ENCODE measurements at regions not wholly inside any gene's neighbourhood (a gene's known extent, or its start where the extent isn't known, plus 50 kb on each side); places are given as distances from the start of the nearest gene placed in this dataset.

DNA sequence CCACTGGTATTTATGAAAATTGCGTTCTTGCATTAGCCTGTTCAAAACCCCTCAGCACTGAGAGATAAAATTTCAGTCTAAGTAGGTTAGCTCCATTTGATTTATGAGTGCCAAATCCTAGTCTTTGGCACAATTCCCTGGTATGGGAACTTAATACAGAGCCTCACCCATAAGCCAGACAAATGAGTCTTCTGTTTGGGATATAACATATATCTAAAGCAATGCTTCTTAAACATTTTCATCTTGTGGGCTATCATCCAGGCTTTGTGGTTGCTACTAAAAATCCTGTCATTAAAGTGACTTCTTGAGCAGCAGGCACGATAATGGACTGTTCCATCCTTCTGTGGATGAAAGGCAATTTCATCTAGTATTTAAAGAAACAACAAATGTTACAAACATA lies 419.5 kb upstream of the ACTBL2 start:
- TF ChIP-seq, protein P1, sequence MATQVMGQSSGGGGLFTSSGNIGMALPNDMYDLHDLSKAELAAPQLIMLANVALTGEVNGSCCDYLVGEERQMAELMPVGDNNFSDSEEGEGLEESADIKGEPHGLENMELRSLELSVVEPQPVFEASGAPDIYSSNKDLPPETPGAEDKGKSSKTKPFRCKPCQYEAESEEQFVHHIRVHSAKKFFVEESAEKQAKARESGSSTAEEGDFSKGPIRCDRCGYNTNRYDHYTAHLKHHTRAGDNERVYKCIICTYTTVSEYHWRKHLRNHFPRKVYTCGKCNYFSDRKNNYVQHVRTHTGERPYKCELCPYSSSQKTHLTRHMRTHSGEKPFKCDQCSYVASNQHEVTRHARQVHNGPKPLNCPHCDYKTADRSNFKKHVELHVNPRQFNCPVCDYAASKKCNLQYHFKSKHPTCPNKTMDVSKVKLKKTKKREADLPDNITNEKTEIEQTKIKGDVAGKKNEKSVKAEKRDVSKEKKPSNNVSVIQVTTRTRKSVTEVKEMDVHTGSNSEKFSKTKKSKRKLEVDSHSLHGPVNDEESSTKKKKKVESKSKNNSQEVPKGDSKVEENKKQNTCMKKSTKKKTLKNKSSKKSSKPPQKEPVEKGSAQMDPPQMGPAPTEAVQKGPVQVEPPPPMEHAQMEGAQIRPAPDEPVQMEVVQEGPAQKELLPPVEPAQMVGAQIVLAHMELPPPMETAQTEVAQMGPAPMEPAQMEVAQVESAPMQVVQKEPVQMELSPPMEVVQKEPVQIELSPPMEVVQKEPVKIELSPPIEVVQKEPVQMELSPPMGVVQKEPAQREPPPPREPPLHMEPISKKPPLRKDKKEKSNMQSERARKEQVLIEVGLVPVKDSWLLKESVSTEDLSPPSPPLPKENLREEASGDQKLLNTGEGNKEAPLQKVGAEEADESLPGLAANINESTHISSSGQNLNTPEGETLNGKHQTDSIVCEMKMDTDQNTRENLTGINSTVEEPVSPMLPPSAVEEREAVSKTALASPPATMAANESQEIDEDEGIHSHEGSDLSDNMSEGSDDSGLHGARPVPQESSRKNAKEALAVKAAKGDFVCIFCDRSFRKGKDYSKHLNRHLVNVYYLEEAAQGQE (IDR thresholded peaks at IDR 0.05; ENCODE audit: insufficient replicate concordance, low read depth) = no peak
- TF ChIP-seq GABPA (IDR thresholded peaks at IDR 0.05; ENCODE audit: low read depth) (no peak), SPI1 (IDR thresholded peaks at IDR 0.05; ENCODE audit: borderline replicate concordance, low read depth) (no peak), POLR2AphosphoS5 (IDR thresholded peaks at IDR 0.05; ENCODE audit: low read depth) (no peak)
- TF ChIP-seq, protein P2, sequence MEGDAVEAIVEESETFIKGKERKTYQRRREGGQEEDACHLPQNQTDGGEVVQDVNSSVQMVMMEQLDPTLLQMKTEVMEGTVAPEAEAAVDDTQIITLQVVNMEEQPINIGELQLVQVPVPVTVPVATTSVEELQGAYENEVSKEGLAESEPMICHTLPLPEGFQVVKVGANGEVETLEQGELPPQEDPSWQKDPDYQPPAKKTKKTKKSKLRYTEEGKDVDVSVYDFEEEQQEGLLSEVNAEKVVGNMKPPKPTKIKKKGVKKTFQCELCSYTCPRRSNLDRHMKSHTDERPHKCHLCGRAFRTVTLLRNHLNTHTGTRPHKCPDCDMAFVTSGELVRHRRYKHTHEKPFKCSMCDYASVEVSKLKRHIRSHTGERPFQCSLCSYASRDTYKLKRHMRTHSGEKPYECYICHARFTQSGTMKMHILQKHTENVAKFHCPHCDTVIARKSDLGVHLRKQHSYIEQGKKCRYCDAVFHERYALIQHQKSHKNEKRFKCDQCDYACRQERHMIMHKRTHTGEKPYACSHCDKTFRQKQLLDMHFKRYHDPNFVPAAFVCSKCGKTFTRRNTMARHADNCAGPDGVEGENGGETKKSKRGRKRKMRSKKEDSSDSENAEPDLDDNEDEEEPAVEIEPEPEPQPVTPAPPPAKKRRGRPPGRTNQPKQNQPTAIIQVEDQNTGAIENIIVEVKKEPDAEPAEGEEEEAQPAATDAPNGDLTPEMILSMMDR (IDR thresholded peaks at IDR 0.05; ENCODE audit: insufficient read depth, low read length) = no peak
- H3K27me3 ChIP-seq (ENCODE audit: insufficient read depth, poor library complexity, severe bottlenecking) = no peaks in the 10 kb centered on the region
- no peak overlapping the region for H3K4me3 ChIP-seq (replicated peaks; ENCODE audit: insufficient read depth, low read length)
- DNase-seq (ENCODE audit: low read depth in 1 of 2, low spot score in 1 of 2) = no peak
- no peak overlapping the region for H3K27ac ChIP-seq (replicated peaks)

DNA sequence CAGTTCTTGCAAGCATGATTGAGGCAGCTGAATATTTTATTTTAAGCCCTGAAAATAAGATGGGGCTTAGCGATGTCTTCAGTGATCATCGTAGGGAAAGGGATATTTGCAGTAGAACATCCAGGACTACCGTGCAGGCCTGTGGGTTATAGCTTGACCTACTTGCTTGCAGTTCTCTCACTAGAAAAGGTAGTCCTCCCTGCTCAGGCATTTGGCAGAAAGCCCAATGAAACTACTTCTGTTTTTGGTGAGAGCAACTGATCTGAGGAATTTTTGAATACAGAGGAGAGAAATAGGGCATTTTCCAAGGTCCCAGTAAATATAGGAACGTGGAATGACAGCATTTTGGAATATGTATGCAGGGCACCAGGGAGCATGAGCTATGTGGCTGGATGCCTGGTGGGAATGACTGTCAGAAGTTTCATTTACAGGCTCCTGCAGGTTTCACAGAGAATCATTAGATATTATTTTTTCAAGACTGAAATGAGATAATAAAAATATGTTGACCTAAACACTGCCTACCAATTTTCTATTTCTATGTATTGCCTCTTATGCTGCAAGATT lies 417.9 kb upstream of the ACTBL2 start:
- no peak for DNase-seq (ENCODE audit: low read depth in 1 of 2, low spot score in 1 of 2)
- no peak overlapping the region for H3K27ac ChIP-seq (replicated peaks)
- no peaks in the 10 kb centered on the region for H3K27me3 ChIP-seq (ENCODE audit: insufficient read depth, poor library complexity, severe bottlenecking)
- TF ChIP-seq POLR2AphosphoS5 (IDR thresholded peaks at IDR 0.05; ENCODE audit: low read depth) (no peak), SPI1 (IDR thresholded peaks at IDR 0.05; ENCODE audit: borderline replicate concordance, low read depth) (no peak), GABPA (IDR thresholded peaks at IDR 0.05; ENCODE audit: low read depth) (no peak)
- TF ChIP-seq, protein P1 (IDR thresholded peaks at IDR 0.05; ENCODE audit: insufficient replicate concordance, low read depth) = no peak
- TF ChIP-seq, protein P2 (IDR thresholded peaks at IDR 0.05; ENCODE audit: insufficient read depth, low read length) = no peak
- no peak overlapping the region for H3K4me3 ChIP-seq (replicated peaks; ENCODE audit: insufficient read depth, low read length)

DNA sequence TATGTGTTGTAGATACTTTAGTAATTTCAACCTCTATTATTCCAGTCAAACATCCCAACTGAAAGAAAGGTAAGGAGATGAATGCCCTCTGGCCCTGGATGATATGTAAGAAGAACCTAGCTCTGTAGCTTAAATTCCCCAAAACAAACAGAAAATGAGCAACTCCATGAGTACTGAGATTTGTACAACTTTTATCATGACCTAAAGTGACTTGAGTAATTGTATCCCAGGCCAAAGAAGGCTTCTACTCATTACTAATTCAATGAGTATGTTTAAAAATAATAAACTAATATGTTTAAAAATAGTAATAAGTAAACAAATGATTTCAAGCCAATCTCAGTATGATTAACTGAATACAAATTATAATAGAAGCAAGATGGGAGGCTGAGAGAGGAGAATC lies 414.0 kb upstream of the ACTBL2 start:
- no peaks in the 10 kb centered on the region for H3K27me3 ChIP-seq (ENCODE audit: insufficient read depth, poor library complexity, severe bottlenecking)
- H3K4me3 ChIP-seq (replicated peaks; ENCODE audit: insufficient read depth, low read length) = no peak overlapping the region
- no peak overlapping the region for H3K27ac ChIP-seq (replicated peaks)
- no peak for DNase-seq (ENCODE audit: low read depth in 1 of 2, low spot score in 1 of 2)
- TF ChIP-seq POLR2AphosphoS5 (IDR thresholded peaks at IDR 0.05; ENCODE audit: low read depth) (no peak), SPI1 (IDR thresholded peaks at IDR 0.05; ENCODE audit: borderline replicate concordance, low read depth) (no peak), GABPA (IDR thresholded peaks at IDR 0.05; ENCODE audit: low read depth) (no peak)
- TF ChIP-seq, protein P1 (IDR thresholded peaks at IDR 0.05; ENCODE audit: insufficient replicate concordance, low read depth) = no peak
- TF ChIP-seq, protein P2 (IDR thresholded peaks at IDR 0.05; ENCODE audit: insufficient read depth, low read length) = no peak
